Thoracic aorta (tissue), 2 donors: ENCODE measurements at regions not wholly inside any gene's neighbourhood (a gene's known extent, or its start where the extent isn't known, plus 50 kb on each side); places are given as distances from the start of the nearest gene placed in this dataset.

Experiments
- ATAC-seq: fragments of 150-250 bp; one replicate; pipeline ENCODE4 v1.8.0; 2017; ENCODE audit warnings: low read depth; ENCODE audit not compliant: insufficient number of reproducible peaks, low FRiP score
- DNase-seq: peaks from one replicate; pipeline ENCODE4 v3.0.0-alpha.2; 2020; ENCODE audit warnings: low spot score
- H3K27ac ChIP-seq, 2 donors: fragments of 200-600 bp; sonication (generic); 1 replicate in 1 of 2; 2 replicates in 1 of 2; pipeline ENCODE4 v1.5.1; 2016; ENCODE audit warnings: mild to moderate bottlenecking in 2 of 2, moderate library complexity in 2 of 2
- H3K27me3 ChIP-seq: fragments of 200-600 bp; sonication (generic); replicated peaks from 2 replicates; pipeline ENCODE4 v1.6.0; 2016; ENCODE audit warnings: mild to moderate bottlenecking; ENCODE audit not compliant: insufficient read depth
- H3K36me3 ChIP-seq: fragments of 200-600 bp; sonication (generic); one replicate; pipeline ENCODE4 v1.5.1; 2016
- H3K4me1 ChIP-seq, 2 donors: fragments of 200-600 bp; sonication (generic); 1 replicate in 1 of 2; 2 replicates in 1 of 2; pipeline versions ENCODE4 v1.5.1 to v1.6.0; 2016; ENCODE audit warnings: low read depth in 2 of 2, mild to moderate bottlenecking in 1 of 2; ENCODE audit not compliant: control insufficient read depth in 1 of 2
- H3K4me3 ChIP-seq: fragments of 200-600 bp; sonication (generic); 2 replicates; pipeline ENCODE4 v1.5.1; 2016; ENCODE audit warnings: mild to moderate bottlenecking
- H3K9me3 ChIP-seq: fragments of 200-600 bp; sonication (generic); 2 replicates; pipeline ENCODE4 v1.5.1; 2016
- CTCF ChIP-seq: fragments of 200-600 bp; sonication (generic); IDR thresholded peaks from one replicate; pipeline ENCODE4 v1.5.1; 2019; ENCODE audit warnings: antibody characterized with exemption

- Histone ChIP-seq H3K27me3 (no peaks in the 10 kb centered on the region), H3K4me1 (no peaks in the 10 kb centered on the region), H3K4me3 (no peak overlapping the region), H3K36me3 (no peaks in the 10 kb centered on the region), H3K9me3 (no peaks in the 10 kb centered on the region), H3K27ac (no peak overlapping the region)
- DNase-seq (no peak), ATAC-seq (no peak)
- TF ChIP-seq CTCF, result no peak
Measured at GRCh38 chr11:97269527-97269926, 879.7 kb downstream of the JRKL start.

- Histone ChIP-seq H3K27me3 (no peaks in the 10 kb centered on the region), H3K4me1 (no peaks in the 10 kb centered on the region), H3K36me3 (no peaks in the 10 kb centered on the region), H3K27ac (no peak overlapping the region), H3K4me3 (no peak overlapping the region), H3K9me3 (no peaks in the 10 kb centered on the region)
- ATAC-seq, result no peak
- TF ChIP-seq CTCF, result no peak
- DNase-seq, result no peak
Measured at GRCh38 chr11:97279341-97279740, 889.5 kb downstream of the JRKL start.

- H3K36me3 ChIP-seq, result no peaks in the 10 kb centered on the region
- H3K9me3 ChIP-seq, result no peaks in the 10 kb centered on the region
- H3K27ac ChIP-seq, result no peak overlapping the region
- no peaks in the 10 kb centered on the region for H3K27me3 ChIP-seq
- TF ChIP-seq CTCF, result no peak
- ATAC-seq, result no peak
- no peak overlapping the region for H3K4me3 ChIP-seq
- H3K4me1 ChIP-seq, result no peaks in the 10 kb centered on the region
- DNase-seq, result no peak
Measured at GRCh38 chr11:97280347-97280746, 890.5 kb downstream of the JRKL start.

- Histone ChIP-seq H3K4me3 (no peak overlapping the region), H3K4me1 (no peaks in the 10 kb centered on the region), H3K27ac (no peak overlapping the region), H3K36me3 (no peaks in the 10 kb centered on the region), H3K9me3 (no peaks in the 10 kb centered on the region), H3K27me3 (no peaks in the 10 kb centered on the region)
- no peak for ATAC-seq
- no peak for DNase-seq
- TF ChIP-seq CTCF, result no peak
Measured at GRCh38 chr11:97289823-97290222, 900.0 kb downstream of the JRKL start.

GRCh38 chr11:97290464-97291041 is 900.7 kb downstream of the JRKL start:
- no peaks in the 10 kb centered on the region for H3K27me3 ChIP-seq
- TF ChIP-seq CTCF, result no peak
- H3K4me3 ChIP-seq, result no peak overlapping the region
- ATAC-seq (no peak), DNase-seq (no peak)
- no peaks in the 10 kb centered on the region for H3K9me3 ChIP-seq
- H3K36me3 ChIP-seq, result no peaks in the 10 kb centered on the region
- H3K27ac ChIP-seq, result no peak overlapping the region
- H3K4me1 ChIP-seq, result no peaks in the 10 kb centered on the region
